ENCODE measurements at regions not wholly inside any gene's neighbourhood (a gene's known extent, or its start where the extent isn't known, plus 50 kb on each side); places are given as distances from the start of the nearest gene placed in this dataset.

- TF ChIP-seq TAF1 (IDR thresholded peaks at IDR 0.05; ENCODE audit: low read depth, low read length), result no peak
- TF ChIP-seq POLR2AphosphoS5 (IDR thresholded peaks at IDR 0.05; ENCODE audit: low read depth, low read length), result no peak
- no peak for TF ChIP-seq POLR2A (IDR thresholded peaks at IDR 0.05; ENCODE audit: low read depth, low read length)
- no peak for TF ChIP-seq POU2F2 (IDR thresholded peaks at IDR 0.05; ENCODE audit: low read depth, low read length)
- TF ChIP-seq SPI1 (IDR thresholded peaks at IDR 0.05; ENCODE audit: low read depth, low read length), result no peak
- TF ChIP-seq PAX5 (IDR thresholded peaks at IDR 0.05; ENCODE audit: insufficient read depth, low read length, severe bottlenecking), result no peak
Observed at GRCh38 chr12:74646831-74647230, 109.2 kb downstream of the ATXN7L3B start.
